Activated CD8-positive, alpha-beta memory T cell treated with anti-CD3 and anti-CD28 coated beads for 48 hours (primary cell): ENCODE measurements at regions not wholly inside any gene's neighbourhood (a gene's known extent, or its start where the extent isn't known, plus 50 kb on each side); places are given as distances from the start of the nearest gene placed in this dataset.
"Not testable (repeated sequence)": the region's sequence is repeated elsewhere in the genome, so short reads cannot be mapped to it uniquely, and the experiment has no call there.

Source experiments
- DNase-seq, 3 experiments: peaks; one replicate each; pipeline ENCODE4 v3.0.0-alpha.2; 2020; ENCODE audit warnings: low read depth in 2 of 3, low spot score in 2 of 3

DNA sequence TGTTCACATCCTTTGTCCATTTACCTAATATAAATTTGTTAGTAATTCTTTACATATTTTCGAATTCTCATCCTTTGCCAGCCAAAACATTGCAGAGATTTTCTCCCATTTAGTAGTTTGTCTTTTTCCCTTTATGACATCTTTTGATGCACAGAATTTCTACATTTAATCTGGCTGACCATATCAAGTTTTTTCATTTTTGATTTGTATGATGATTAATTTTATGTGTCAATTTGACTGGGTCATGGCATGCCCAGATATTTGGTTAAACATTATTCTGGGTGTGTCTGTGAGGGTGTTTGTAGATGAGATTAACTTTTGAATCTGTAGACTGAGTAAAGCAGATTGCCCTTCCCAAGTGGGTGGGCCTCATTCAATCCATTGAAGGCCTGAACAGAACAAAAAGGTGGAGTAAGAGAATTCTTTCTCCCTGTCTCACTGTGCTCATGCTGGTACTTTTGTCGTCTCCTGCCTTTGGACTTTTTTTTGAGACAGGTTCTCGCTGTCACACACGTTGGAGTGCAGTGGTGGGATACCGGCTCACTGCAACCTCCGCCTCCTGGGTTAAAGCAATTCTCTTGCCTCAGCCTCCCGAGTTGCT, 72.1 kb upstream of the EPB41L1 start:
- no peak for DNase-seq

DNA sequence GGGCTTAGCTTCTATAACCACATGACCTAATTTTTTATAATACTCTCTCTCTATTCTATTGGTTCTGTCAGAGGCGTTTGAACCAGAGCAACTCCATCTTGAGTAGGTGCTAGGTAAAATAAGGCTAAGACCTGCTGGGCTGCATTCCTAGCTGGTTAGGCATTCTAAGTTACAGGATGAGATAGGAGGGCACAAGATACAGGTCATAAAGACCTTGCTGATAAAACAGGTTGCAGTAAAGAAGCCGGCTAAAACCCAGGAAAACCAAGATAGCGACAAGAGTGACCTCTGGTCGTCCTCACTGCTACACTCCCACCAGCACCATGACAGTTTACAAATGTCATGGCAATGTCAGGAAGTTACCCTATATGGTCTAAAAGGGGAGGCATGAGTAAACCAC, 71.3 kb upstream of the EPB41L1 start:
- DNase-seq, result not testable (repeated sequence)

DNA sequence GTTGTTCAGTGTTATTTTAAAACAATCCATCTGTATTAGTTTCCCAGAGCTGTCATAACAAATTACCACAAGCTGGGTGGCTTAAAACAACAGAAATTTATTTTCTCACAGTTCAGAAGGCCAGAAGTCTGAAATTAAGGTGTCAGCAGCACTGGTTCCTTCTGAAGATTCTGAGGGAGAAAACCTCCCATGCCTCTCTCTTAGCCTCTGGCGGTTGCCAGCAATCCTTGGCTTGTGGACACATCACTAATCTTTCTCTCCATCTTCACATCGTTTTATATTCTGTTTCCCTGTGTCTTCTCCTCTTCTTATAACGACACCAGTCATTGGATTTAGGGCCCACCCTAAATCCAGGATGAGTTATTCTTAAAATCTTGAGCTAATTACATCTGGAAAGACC, 70.2 kb upstream of the EPB41L1 start:
- DNase-seq, result no peak

DNA sequence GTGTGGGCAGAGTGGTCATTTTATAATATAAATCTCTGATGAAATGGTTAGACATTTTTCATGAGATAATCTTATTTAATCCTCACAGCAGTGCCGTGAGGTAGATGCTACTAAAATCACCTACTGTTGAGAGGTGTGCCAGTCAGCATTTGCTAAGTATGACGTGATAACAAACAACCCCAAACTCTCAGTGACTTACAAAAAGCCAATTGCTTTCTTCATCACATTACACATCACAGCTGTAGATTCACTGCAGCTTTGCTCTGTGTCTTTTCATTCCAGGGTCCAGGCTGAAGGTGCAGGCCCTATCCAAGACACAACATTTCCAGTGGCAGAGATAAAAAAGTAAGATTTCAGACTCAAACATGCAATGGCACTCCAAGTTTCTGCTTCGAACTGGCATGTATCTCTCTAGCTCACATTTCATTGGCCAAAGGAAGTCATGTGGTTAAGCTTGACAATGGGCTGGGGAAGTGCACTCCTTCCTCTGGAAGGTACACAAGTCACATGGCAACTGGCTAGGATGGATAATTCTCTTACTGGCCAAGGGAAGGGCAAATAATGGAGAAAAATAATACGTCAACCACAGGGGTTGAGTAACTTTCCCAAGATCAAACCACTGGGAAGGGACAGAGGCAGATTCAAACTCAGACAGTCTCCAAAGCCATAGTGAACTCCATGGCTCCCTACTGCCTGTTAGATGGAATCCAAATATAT, 69.5 kb upstream of the EPB41L1 start:
- DNase-seq, result no peak

DNA sequence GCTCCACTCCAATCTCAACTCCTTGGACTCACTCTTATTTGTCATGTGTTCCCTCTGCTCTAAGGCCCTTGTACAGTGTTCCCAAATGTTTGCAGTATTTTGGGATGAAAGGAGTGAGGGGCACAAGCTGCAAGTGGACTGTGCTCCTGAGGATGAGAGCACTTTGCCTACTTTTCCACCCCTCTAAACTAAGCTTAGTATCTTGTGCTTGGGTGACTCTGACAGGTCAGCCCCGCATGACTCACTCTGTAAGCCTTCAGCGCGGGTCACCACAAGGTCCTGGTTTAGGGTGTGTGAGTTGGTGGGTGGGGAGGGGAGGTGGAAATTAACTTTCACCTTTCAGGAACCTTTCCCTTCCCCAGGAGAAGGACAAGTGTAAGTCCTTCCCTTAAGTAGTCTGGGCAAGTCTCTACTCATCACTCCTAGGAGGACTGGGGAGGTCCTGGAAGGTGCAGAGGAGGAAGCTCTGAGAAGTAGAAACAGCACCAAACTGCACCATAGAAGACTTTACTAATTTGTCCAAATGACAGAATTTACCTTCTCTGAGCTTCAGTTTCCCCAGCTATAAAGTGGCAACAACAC, 68.8 kb upstream of the EPB41L1 start:
- no peak for DNase-seq

DNA sequence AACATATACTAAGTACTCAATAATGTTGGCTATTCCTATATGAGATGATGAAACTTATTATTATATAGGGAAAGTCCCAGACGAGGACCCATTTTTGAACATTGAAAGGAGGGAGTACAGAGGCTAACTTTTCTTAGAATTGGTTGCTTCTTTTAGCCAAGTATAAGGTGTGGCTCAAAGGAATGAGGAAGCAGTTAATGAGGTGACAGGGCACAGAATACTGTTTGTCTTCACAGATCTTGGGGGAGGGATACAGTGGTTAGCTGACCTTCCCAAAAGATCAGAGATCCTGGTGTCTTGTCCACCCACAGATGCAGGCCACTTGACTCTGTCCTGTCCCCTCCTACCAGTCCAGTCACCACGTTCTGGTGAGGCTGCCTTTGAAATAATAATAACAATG, 67.8 kb upstream of the EPB41L1 start:
- DNase-seq, result no peak

DNA sequence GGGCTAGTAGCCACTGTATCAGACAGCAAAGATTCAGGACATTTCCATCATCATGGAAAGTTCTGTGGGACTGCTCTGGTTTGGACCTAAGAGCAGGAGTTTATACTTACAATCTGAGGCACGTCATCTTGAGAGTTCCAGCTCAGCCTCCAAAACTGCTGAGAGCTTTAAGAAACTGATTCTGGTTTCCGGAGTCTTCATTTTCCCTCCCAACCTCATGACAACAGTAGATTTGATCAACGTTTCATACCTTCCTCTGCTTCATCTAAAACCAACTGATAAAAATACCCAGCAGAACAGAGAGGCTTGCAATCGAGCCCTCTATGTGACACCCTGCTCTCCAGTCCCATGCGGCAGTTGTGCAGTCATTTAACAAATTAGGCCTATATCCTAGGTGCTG, 64.3 kb upstream of the EPB41L1 start:
- DNase-seq, result no peak

DNA sequence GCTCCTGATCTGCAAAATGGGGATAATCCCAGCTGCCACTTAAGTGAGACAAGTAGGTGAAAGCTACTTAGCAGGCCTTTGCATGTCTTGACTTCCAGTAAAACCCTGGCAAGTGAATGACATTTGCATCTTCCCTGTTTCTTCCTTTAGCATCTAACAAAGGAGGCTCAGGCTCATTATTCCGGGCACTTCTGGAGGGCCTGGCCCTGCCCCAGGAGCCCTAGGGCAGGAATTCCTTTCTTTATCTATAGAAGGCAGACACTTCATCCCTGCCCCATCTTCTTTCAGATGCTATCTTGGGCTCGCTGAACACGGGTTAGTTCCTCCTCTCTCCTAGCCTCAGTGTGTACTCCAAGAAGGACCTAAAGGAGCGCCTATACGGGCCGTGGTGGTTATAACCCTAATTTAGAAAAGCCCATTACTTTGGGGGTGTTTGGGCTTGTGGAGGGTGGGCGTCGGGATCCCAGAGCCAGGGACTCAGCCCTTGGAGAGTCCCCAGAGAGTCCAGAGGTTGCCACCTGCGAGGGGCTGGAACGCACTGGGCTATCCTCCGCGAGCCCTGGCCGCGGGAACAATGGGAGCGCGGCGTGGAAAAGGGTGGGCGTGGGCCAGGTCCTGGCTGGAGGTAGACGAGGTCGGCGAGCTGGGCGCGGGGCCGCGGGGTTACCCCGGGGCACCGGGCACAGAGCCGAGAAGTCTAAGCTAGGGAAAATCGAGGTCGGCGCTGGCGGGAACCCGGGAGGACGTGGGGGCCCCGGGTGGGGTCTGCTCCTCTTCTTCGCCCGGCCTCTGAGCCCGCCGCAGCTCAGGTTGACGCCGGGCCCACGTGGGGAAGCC, 62.8 kb upstream of the EPB41L1 start:
- DNase-seq, result no peak

DNA sequence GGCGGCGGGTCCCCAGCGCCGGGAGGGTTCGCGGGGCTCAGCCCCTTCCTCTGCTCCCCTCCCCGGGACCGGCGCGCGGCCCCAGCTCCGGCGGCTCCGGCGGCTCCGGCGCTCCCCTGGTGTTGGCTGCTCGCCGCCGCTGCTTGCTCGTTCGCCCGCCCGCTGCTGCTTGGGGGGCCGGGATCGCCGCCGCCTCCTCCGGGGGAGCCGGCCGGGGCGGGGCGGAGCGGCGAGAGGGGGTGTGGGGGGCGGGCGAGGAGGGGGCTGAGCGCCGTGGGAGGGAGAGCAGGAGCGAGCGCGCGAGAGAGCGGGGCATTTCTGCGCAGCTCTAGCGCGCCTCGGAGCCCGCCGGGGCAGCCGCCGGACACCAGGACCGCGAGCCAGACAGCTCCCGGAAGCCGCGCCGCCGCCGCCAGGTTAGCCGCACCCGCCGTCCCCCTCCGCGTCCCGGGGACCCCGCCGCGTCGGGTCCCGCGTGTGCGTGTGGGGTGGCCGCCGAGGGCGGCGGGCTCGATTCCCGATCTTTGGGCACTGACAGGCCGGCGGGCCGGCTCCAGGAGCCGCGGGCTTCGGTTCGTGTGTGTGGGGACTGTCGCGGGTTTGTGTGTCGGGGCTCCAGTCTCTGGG, 62.0 kb upstream of the EPB41L1 start:
- no peak for DNase-seq

DNA sequence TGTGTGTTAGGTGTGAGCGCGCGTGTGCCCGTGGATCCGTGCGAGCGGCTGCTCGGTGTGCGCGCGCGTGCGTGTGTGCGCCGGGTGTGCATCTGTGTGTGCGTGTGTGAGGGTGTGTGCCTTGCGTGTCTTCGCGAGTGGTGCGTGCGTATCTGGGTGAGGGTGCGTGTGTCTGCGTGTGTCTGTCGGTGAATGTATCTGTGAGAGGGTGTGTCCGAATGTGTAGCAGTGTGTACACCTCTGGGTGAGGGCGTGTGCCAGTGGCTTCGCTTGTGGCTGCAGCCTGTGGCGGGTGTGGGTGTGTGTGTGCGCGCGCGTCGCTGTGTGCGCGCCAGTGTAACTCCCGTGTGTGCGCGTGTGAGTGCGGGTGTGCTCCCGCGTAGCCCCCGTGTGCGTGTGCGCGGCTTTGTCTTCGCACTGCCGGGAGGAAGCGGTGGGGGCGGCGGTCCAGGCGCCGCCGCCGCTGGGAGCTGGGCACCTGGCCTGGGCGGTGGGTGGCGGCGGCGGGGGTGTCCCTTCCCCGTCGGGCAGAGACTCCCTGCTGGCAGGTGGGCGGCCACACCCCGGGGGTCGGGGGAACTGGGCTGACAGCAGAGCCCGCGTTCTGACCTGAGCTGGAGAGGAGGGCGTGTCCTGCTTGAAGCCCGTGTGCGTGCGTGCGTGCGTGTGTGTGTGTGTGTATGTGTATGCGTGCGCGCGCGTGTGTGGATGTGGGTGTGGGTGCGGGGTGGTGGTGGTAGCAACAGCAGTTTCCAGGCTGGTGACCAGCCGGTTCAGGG, 61.3 kb upstream of the EPB41L1 start:
- peak in 1 of 3 experiments; percentile 3 for DNase-seq

DNA sequence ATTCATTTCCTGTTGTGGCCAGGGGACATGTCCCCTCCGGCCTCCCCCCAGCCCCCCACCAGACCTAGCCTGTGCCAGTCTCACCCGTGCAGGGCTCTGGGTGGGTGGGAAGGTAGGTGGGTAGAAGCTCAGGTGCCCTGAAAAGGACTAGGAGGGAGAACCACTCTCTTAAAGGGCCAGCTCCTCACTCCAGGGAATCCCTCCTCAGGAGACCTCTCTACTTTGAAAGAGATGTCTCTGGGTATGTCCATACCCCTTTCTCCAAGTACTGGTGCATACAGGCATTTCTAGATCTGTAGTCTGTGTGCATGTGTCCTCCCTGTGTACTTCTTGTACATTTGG, 60.8 kb upstream of the EPB41L1 start:
- no peak for DNase-seq

DNA sequence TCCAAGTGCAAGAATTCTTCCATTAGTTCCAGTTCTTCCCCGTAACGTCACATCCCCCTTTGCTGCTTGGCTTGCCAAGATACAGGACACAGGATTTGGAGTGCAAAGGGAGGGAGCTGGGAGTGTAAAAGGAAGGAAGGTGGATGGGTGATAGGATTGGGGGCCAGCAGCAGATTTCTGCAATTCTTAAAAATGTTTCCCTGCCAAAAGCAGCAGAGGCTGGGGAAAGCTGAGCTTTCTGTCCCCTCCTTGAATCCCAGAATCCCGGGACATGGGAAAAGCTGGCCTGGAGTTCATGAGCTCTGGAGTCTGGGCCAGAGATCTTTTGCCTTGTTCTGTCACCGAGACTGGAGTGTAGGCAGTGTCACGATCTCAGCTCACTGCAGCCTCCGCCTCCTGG, 60.0 kb upstream of the EPB41L1 start:
- DNase-seq, result no peak

DNA sequence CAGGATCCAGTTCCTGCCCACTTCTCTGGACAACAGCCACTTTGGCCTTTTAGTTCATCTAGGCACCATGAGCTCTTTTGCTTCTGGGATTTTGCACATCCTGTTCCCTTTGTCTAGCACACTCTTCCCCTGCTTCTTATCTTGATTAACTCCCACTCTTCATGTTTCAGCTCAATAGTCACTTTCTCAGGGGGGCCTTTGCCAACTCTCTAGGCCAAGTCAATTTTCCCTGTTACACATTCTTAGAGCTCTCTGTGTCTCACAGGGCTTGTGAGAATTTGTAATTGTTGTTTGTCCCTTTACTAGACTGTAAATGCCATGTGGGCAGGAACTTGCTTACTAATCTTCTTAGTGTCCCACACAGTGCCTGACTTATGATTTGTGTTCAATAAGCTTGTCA, 58.1 kb upstream of the EPB41L1 start:
- no peak for DNase-seq

DNA sequence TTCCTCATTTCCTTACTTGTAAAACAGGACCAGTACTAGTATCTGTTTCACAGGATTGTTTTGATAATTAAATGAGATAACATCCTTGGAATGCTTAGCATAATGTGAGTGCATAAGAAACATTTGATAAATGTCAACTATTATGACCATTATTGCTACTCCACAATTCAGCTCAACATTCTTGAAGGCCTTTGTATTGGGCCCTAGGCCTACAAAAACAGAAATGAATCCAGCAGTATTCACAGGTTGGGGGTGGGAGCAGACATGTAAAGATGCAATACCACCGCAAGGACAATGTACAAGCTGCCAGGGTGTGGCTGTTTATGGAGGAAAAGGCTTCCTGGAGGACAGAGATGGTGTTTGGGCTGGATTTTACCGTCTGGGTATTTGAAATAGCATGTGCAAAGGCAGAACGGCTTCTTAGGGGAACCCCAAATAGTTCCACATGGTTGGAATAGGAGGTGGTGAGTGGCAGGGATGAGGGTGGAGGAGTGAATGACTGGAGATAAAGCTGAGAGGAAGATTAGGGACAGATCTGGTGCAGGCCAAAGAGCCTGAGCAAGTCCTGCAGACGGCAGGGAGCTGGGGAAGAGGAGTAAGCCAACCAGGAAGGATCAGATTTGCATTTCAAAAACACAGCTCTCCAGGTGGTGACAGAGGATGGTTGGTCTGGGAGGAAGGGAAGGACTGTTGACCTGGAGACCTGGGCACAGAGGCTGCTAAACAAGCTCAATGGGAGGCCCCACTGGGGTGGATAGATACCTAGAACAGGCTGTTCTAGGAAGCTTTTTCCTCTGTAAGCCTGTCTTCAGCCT, 57.0 kb upstream of the EPB41L1 start:
- DNase-seq, result no peak

DNA sequence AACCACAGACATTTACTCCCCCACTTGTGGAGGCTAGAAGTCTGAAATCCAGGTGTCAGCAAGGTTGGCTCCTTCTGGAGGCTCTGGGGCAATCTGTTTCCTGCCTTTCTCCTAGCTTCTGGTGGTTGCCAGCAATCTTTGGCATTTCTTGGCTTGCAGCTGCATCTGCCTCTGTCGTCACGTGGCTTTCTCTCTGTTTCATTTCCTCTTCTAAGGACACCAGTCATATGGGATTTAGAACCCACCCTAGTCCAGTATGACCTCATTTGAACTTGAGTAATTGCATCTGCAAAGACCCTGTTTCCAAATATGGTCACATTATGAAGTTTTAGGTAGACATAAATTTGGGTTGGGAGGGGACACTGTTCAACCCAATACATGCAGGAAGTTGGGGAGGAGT, 56.2 kb upstream of the EPB41L1 start:
- no peak for DNase-seq

DNA sequence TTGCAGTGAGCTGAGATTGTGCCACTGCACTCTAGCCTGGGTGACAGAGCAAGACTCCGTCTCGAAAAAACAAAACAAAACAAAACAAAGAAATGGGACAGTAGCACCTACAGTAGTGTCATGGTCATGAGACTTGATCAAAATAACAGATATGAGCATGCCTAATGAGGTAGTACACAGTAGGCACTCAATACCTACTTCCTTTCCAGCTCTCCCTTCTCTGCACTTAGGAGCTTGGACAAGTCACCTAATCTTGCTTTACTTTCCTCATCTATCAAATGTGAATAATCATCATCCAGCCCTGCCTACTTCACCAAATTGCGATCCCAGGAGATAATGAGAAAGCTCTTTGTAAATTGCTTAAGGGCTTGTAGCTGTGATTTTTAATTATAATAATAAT, 55.4 kb upstream of the EPB41L1 start:
- DNase-seq, result no peak

DNA sequence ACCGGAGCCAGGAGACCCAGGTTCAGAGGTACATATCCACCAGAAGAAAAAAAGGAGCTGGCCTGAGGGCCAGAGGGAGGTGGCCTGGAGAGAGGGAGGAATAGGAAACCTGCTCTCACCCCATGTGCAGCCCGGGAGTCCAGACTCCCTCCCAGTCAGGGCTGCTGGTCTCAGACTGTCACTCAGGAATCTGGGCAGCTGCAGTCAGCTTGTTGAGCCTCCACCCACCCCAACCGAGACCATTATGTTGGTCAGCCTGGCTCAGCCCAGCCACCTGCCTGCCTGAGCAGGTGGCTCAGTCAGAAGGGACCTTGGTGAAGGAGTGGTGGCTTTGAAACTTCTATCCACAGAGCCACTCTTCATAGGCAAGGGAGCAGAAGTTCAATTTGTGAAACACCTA, 53.3 kb upstream of the EPB41L1 start:
- DNase-seq, result no peak

DNA sequence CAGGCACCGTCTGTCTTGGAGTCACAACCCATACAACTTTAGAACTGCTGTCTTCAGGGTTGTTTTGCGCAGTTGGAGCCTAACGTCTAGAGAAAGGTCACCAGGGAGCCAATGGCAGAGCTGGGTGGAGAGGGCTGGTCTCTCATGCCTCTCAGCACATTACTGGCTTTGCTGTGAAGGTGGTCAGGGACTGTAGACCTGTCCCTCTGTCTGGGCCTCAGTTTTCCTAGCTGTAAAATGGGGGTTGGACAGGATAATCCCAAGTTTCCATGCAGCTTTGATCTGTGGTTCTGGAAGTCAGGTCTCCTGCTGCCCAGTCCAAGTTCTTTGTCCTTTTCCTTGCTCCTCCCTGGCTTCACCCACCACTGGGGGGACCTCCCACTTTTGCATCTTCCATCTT, 52.2 kb upstream of the EPB41L1 start:
- DNase-seq, result no peak

DNA sequence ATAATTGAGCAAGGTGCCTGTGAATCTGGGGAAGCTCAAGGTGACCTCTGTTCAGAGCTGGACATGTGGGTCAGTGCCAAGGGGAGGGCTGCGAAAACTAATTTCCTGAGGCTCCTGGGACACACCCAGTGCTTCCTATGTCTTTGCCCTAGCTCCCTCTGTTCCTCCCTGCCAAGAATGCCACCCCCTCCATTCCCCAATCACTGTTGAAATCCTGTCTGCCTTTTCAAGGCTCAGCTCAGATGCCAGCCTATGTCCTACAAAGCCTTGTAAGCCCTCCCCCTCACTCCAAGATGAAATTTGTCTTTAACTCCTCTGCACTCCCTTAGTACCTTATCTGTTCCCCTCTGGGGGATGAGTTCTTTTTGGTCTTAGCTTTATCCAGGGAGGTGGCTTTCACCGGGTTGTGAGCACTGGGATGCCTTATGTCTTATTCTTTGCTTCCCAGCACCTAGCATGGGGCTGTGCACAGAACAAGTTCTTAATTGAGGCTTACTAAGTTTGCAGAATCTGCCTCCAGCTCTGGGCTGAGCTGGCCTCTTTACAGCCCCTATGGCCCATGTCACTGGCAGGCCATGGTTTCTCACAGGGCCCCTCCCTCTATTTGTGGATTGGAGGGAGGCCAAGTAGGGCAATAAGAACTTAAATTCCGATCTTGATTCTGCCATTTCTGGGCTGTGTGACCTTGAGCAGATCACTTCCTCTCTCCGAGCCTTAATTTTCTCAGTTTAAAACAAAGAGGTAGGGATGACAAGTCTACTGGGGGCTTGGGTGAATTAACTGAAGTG, 51.5 kb upstream of the EPB41L1 start:
- DNase-seq, result no peak
